ENCODE measurements at regions not wholly inside any gene's neighbourhood (a gene's known extent, or its start where the extent isn't known, plus 50 kb on each side); places are given as distances from the start of the nearest gene placed in this dataset.

GRCh38 chr9:78486661-78487060 is 189.7 kb downstream of the PSAT1 start:
- no peak for TF ChIP-seq CTCF (IDR thresholded peaks at IDR 0.05)
- no peak for TF ChIP-seq POLR2A (IDR thresholded peaks at IDR 0.05)

Data from thyroid gland (tissue), 4 donors.